ENCODE measurements at regions not wholly inside any gene's neighbourhood (a gene's known extent, or its start where the extent isn't known, plus 50 kb on each side); places are given as distances from the start of the nearest gene placed in this dataset.

DNA sequence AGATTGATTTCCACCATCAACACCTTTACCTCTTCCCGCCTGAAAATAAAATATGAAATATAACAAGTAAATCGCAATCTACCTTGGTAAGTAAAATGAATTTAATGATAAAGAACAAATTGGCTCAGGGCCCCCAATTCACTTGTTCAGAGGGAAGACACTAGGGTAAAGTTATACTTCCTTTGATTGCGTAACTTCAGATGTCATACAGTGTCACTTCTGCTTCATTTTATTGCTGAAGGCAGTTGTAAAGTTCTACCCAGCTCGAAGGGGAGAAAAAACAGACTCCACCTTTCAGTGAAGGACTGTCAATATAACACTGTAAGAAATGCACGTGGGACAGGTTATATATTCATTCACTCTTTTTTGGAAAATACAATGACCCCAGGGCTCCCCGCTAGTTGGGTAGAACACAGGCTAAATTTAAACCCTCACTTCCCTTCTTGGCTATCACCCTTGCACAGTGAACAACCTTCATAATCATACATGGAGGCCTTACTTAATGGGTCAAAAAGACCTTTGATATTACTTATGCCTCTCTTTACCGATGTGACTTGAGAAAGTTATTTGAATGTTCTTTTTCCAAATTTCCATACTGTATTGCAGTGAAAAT lies 848.8 kb downstream of the MAT2B start:
- Histone ChIP-seq H3K9me3 (ENCODE audit: control insufficient read depth, low read length) (no peaks in the 10 kb centered on the region), H3K27ac (ENCODE audit: insufficient read depth, low read length, poor library complexity, severe bottlenecking) (no peak overlapping the region), H3K36me3 (ENCODE audit: control insufficient read depth, insufficient read depth, low read length) (no peaks in the 10 kb centered on the region), H3K27me3 (replicated peaks; ENCODE audit: control insufficient read depth, insufficient read depth, low read length, poor library complexity, severe bottlenecking) (no peaks in the 10 kb centered on the region), H3K4me3 (ENCODE audit: insufficient read depth, low read depth, low read length, poor library complexity, severe bottlenecking) (no peak overlapping the region), H3K4me1 (ENCODE audit: control insufficient read depth, insufficient read depth, low read length, poor library complexity, severe bottlenecking) (no peaks in the 10 kb centered on the region)
- DNase-seq = no peak

DNA sequence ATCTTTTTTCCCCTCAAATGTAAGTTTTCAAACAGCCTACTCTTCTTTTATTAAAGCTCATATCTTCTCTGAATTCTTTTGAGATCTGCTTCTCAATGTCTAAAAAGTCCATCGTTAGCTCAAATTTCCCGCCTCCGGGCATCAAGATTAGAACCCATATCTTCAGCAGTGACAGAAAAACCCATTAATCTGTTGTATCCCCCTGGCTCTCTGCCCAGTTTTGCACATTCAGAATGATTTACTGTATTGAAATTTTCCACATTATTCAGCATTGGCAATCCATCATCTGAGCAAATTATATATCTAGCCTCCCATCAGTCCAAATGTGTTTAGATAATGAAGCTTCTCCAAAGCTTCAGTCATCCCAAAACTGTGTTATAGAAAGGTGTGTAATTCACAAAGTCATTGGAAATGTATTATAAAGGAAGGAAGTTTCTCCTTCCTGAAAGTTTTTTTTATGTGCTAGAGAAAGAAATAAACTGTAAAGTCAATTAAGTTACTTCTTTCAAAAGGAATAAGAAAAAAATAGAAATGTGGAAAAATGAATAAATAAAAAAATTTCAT lies 849.9 kb downstream of the MAT2B start:
- no peaks in the 10 kb centered on the region for H3K4me1 ChIP-seq (ENCODE audit: control insufficient read depth, insufficient read depth, low read length, poor library complexity, severe bottlenecking)
- DNase-seq = no peak
- no peaks in the 10 kb centered on the region for H3K36me3 ChIP-seq (ENCODE audit: control insufficient read depth, insufficient read depth, low read length)
- no peaks in the 10 kb centered on the region for H3K9me3 ChIP-seq (ENCODE audit: control insufficient read depth, low read length)
- H3K27ac ChIP-seq (ENCODE audit: insufficient read depth, low read length, poor library complexity, severe bottlenecking) = no peak overlapping the region
- H3K27me3 ChIP-seq (replicated peaks; ENCODE audit: control insufficient read depth, insufficient read depth, low read length, poor library complexity, severe bottlenecking) = no peaks in the 10 kb centered on the region
- no peak overlapping the region for H3K4me3 ChIP-seq (ENCODE audit: insufficient read depth, low read depth, low read length, poor library complexity, severe bottlenecking)

DNA sequence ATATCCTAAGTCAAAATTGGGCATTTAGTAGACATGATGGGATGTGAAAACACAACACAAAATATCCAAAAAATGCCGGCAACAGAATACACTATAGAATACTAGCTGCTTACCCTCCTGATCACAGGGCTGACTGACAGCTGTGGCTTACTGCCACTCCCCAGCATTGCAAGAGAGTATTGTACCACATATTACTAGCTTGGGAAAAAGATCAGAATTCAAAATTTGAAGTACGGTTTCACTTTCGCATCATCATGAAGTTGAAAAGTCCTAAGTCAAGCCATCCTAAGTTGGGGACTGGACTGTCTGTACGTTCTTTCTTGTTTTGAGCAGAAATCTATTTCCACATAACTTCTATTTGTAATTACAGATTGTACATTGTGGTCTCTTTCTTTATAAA lies 851.4 kb downstream of the MAT2B start:
- H3K4me3 ChIP-seq (ENCODE audit: insufficient read depth, low read depth, low read length, poor library complexity, severe bottlenecking) = no peak overlapping the region
- H3K36me3 ChIP-seq (ENCODE audit: control insufficient read depth, insufficient read depth, low read length) = no peaks in the 10 kb centered on the region
- no peaks in the 10 kb centered on the region for H3K9me3 ChIP-seq (ENCODE audit: control insufficient read depth, low read length)
- H3K4me1 ChIP-seq (ENCODE audit: control insufficient read depth, insufficient read depth, low read length, poor library complexity, severe bottlenecking) = no peaks in the 10 kb centered on the region
- H3K27me3 ChIP-seq (replicated peaks; ENCODE audit: control insufficient read depth, insufficient read depth, low read length, poor library complexity, severe bottlenecking) = no peaks in the 10 kb centered on the region
- H3K27ac ChIP-seq (ENCODE audit: insufficient read depth, low read length, poor library complexity, severe bottlenecking) = no peak overlapping the region
- DNase-seq = no peak

DNA sequence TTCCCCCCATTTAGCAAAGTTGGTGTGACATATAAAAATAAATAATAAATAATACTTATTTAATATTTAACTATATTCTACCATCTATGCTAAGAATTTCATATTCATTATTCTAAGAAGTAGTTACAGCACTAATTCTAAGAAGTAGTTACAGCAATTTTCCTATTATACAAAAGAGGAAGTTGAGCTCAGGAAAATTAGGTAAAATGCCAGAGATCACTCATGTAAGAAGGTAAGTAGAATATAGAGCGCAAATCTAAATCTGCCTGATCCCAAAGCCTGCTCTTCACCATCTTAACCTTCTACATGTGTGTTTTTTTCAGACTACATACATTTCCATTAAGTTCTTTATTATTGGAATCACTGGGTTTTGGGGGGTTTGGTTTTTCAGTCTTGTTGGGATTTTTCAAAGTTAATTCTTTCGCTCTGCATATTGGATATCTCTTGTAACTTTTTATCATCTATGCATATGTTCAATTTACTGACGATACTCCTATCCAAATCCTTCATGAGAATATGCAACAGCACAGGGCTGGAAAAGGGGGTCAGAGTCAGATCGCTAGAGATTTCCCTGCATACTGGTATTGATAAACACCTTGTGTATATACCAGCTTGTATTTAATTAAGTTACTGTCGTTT lies 852.1 kb downstream of the MAT2B start:
- H3K9me3 ChIP-seq (ENCODE audit: control insufficient read depth, low read length) = no peaks in the 10 kb centered on the region
- no peak for DNase-seq
- H3K27ac ChIP-seq (ENCODE audit: insufficient read depth, low read length, poor library complexity, severe bottlenecking) = no peak overlapping the region
- H3K4me3 ChIP-seq (ENCODE audit: insufficient read depth, low read depth, low read length, poor library complexity, severe bottlenecking) = no peak overlapping the region
- H3K36me3 ChIP-seq (ENCODE audit: control insufficient read depth, insufficient read depth, low read length) = no peaks in the 10 kb centered on the region
- no peaks in the 10 kb centered on the region for H3K27me3 ChIP-seq (replicated peaks; ENCODE audit: control insufficient read depth, insufficient read depth, low read length, poor library complexity, severe bottlenecking)
- H3K4me1 ChIP-seq (ENCODE audit: control insufficient read depth, insufficient read depth, low read length, poor library complexity, severe bottlenecking) = no peaks in the 10 kb centered on the region

DNA sequence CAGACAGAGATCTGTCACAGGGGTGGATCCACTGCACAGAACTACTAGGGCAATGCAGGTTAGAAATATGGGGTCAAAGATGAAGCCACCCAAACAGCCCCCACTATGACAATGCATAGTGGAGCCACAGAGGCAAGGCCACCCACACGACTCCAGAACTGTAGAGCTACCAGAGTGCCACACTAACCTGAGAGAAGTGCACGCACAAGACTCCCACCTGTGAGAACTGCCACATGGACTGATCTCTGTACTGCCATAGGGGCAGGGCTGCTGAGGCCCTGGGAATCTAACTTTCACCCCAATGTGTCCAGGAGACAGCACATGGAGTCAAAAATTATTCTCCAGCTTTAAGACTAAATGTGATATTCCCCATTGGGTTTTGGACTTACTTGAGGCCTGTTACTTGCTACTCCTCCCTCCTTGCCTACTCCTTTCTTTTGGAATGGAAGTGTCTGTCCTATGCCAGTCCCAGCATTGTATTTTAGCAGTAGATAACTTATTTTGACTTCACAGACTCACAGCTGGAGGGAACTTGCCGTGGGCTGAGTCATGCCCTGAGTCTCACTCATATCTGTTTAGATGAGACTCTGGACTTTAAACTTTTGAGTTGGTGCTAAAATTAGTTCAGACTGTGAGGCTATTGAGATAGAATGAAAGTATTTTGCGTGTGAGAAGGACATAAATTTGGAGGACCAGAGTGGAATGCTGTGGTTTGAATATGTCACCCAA lies 853.3 kb downstream of the MAT2B start:
- no peak for DNase-seq
- Histone ChIP-seq H3K36me3 (ENCODE audit: control insufficient read depth, insufficient read depth, low read length) (no peaks in the 10 kb centered on the region), H3K9me3 (ENCODE audit: control insufficient read depth, low read length) (no peaks in the 10 kb centered on the region), H3K27ac (ENCODE audit: insufficient read depth, low read length, poor library complexity, severe bottlenecking) (no peak overlapping the region), H3K27me3 (replicated peaks; ENCODE audit: control insufficient read depth, insufficient read depth, low read length, poor library complexity, severe bottlenecking) (no peaks in the 10 kb centered on the region), H3K4me3 (ENCODE audit: insufficient read depth, low read depth, low read length, poor library complexity, severe bottlenecking) (no peak overlapping the region), H3K4me1 (ENCODE audit: control insufficient read depth, insufficient read depth, low read length, poor library complexity, severe bottlenecking) (no peaks in the 10 kb centered on the region)

DNA sequence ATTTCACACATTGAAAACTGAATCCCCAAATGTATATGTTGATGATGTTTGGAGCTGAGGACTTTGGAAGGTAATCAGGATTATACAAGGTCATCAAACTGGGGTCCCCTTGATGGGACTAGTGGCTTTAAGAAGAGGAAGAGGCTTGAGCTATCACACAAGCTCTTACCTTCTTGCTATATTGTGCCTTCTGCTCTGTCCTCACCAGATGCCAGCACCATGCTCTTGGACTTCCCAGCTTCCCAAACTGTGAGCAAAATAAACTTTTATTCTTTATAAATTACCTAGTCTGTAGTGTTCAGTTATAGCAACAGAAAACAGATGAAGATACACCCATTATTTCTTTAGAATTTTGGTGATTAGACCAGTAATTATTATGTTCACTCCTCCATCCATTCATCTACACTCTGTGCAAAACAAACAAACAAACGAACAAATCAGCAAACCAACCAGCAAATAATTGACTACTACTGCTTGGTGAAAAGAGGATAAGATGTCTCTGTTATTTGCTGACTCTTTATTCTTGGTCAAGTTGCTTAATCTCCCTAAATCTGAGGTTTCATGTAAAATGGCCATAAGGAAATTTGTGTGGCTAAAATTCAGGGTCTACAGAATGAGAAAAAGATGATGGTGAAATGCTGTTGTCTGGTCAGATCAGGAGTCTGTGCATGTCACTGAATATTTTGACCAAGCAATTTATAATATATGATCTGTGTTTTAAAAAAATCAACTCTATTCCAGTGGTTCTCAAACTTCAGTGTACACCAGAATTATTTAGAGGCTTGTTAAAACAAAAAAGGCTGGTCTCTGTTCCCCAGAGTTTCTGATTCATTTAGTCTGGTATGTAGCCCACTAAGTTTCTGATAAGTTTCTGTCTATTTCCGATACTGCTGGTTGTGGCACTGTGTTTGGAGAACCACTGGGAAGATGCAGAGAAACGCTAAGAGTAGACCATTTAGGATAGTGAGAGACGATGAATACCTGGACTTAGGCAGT lies 854.1 kb downstream of the MAT2B start:
- no peaks in the 10 kb centered on the region for H3K36me3 ChIP-seq (ENCODE audit: control insufficient read depth, insufficient read depth, low read length)
- H3K27ac ChIP-seq (ENCODE audit: insufficient read depth, low read length, poor library complexity, severe bottlenecking) = no peak overlapping the region
- no peaks in the 10 kb centered on the region for H3K27me3 ChIP-seq (replicated peaks; ENCODE audit: control insufficient read depth, insufficient read depth, low read length, poor library complexity, severe bottlenecking)
- no peak for DNase-seq
- no peaks in the 10 kb centered on the region for H3K4me1 ChIP-seq (ENCODE audit: control insufficient read depth, insufficient read depth, low read length, poor library complexity, severe bottlenecking)
- no peak overlapping the region for H3K4me3 ChIP-seq (ENCODE audit: insufficient read depth, low read depth, low read length, poor library complexity, severe bottlenecking)
- H3K9me3 ChIP-seq (ENCODE audit: control insufficient read depth, low read length) = no peaks in the 10 kb centered on the region

DNA sequence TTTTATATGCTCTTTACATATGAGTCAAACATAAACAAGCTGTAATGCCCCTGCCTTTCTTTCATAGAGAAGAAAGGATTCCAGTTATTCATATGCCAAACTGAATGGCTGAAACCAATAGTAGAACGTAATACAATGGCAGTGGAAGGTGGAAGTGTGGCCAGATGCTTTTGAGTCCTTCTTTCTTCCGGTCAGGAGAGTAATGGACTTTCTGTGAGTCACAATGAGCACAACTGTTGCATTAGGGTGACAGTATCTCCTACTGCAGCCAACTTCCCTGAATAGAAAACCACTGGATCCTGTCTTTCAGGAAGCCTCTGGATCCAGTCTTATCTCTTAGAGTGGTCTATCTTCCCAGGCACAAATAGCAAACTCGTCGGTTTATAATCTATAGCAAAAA lies 855.2 kb downstream of the MAT2B start:
- no peak for DNase-seq
- no peaks in the 10 kb centered on the region for H3K27me3 ChIP-seq (replicated peaks; ENCODE audit: control insufficient read depth, insufficient read depth, low read length, poor library complexity, severe bottlenecking)
- H3K9me3 ChIP-seq (ENCODE audit: control insufficient read depth, low read length) = no peaks in the 10 kb centered on the region
- no peak overlapping the region for H3K4me3 ChIP-seq (ENCODE audit: insufficient read depth, low read depth, low read length, poor library complexity, severe bottlenecking)
- H3K27ac ChIP-seq (ENCODE audit: insufficient read depth, low read length, poor library complexity, severe bottlenecking) = no peak overlapping the region
- H3K36me3 ChIP-seq (ENCODE audit: control insufficient read depth, insufficient read depth, low read length) = no peaks in the 10 kb centered on the region
- H3K4me1 ChIP-seq (ENCODE audit: control insufficient read depth, insufficient read depth, low read length, poor library complexity, severe bottlenecking) = no peaks in the 10 kb centered on the region

DNA sequence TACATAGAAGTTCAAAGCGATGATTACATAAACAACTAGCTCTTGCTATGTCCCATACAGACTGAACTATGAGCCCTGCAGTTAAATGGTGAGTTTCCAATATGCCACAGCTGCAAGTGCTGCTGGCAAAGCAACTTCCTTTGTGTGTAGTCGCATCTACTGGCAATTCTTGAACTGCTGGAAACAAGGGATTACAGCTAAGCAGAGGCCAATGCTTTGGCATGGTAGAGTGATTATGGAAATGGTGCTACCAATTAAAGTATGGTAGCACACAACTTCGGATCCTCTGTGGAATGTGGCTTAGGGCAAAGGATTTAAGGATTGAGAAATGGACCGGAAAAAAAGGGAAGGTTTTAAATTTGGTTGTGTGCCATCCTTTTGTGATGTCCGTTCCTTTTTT lies 856.6 kb downstream of the MAT2B start:
- DNase-seq = no peak
- H3K4me1 ChIP-seq (ENCODE audit: control insufficient read depth, insufficient read depth, low read length, poor library complexity, severe bottlenecking) = no peaks in the 10 kb centered on the region

DNA sequence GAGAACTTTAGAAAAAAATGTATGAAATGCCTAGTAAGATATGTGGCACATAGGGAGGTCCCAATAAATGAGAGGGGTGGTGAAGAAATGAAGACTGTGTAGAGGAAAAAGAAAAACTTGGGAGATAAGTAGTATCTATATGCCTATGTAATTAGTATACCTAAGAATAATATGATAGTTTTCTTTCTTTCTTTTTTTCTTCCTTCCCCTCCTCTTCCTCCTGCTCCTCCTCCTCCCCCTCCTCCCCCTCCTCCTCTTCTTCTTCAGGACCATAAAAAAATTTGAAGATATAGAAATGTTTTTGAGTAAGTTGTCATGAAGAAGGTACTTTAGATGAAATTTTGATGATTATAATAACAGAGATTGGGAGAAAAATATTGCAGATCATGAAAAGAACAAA lies 857.4 kb downstream of the MAT2B start:
- Histone ChIP-seq H3K27ac (ENCODE audit: insufficient read depth, low read length, poor library complexity, severe bottlenecking) (no peak overlapping the region), H3K9me3 (ENCODE audit: control insufficient read depth, low read length) (no peaks in the 10 kb centered on the region), H3K4me3 (ENCODE audit: insufficient read depth, low read depth, low read length, poor library complexity, severe bottlenecking) (no peak overlapping the region), H3K27me3 (replicated peaks; ENCODE audit: control insufficient read depth, insufficient read depth, low read length, poor library complexity, severe bottlenecking) (no peaks in the 10 kb centered on the region), H3K36me3 (ENCODE audit: control insufficient read depth, insufficient read depth, low read length) (no peaks in the 10 kb centered on the region), H3K4me1 (ENCODE audit: control insufficient read depth, insufficient read depth, low read length, poor library complexity, severe bottlenecking) (no peaks in the 10 kb centered on the region)
- DNase-seq = no peak

More for the DNA sequence above, 856.6 kb downstream of the MAT2B start:
- Histone ChIP-seq H3K27me3 (replicated peaks; ENCODE audit: control insufficient read depth, insufficient read depth, low read length, poor library complexity, severe bottlenecking) (no peaks in the 10 kb centered on the region), H3K36me3 (ENCODE audit: control insufficient read depth, insufficient read depth, low read length) (no peaks in the 10 kb centered on the region), H3K27ac (ENCODE audit: insufficient read depth, low read length, poor library complexity, severe bottlenecking) (no peak overlapping the region), H3K9me3 (ENCODE audit: control insufficient read depth, low read length) (no peaks in the 10 kb centered on the region), H3K4me3 (ENCODE audit: insufficient read depth, low read depth, low read length, poor library complexity, severe bottlenecking) (no peak overlapping the region)

All from effector memory CD4-positive, alpha-beta T cell (primary cell).